ENCODE measurements at regions not wholly inside any gene's neighbourhood (a gene's known extent, or its start where the extent isn't known, plus 50 kb on each side); places are given as distances from the start of the nearest gene placed in this dataset.

DNA sequence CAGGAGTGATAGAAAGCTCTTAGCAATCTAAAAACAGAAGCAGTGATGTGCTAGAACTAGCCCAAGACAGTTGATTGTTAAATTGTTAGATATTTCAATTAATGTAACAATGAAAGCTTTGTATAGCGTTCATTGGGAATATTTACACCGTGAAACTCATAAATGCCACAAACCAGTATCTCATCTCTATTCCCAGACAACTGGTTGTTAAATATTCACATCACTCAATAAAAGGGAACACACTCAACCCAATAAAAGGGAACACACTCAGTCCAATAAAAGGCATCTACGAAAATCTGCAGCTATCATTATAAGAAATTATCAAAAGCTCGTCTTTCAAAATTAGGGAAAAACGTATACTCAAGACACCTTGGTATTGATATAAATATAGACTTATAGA is 270.9 kb downstream of the CYLC2 start:
- H4K20me1 ChIP-seq (replicated peaks; ENCODE audit: control insufficient read depth, extremely low read depth, insufficient read depth, low read length) = no peaks in the 10 kb centered on the region
- H3K4me1 ChIP-seq (ENCODE audit: control insufficient read depth, extremely low read depth, insufficient read depth, low read length) = no peaks in the 10 kb centered on the region
- H3K36me3 ChIP-seq (ENCODE audit: control insufficient read depth in 2 of 2, extremely low read depth in 1 of 2, insufficient read depth in 2 of 2, low read length in 2 of 2) = no peaks in the 10 kb centered on the region
- H3K4me2 ChIP-seq (ENCODE audit: insufficient read depth, low read length) = no peak overlapping the region
- H3K9me1 ChIP-seq (replicated peaks; ENCODE audit: control insufficient read depth, extremely low read depth, insufficient read depth, low read length) = no peaks in the 10 kb centered on the region
- no peak overlapping the region for H3K9ac ChIP-seq (replicated peaks; ENCODE audit: extremely low read depth, insufficient read depth, low read length)
- H3K27me3 ChIP-seq (ENCODE audit: control insufficient read depth in 2 of 2, insufficient read depth in 2 of 2, low read length in 2 of 2) = no peaks in the 10 kb centered on the region
- H3K27ac ChIP-seq (ENCODE audit: insufficient read depth, low read depth, low read length) = no peak overlapping the region
- H3K4me3 ChIP-seq (replicated peaks in 1 of 3; ENCODE audit: insufficient read depth in 1 of 3, low read depth in 1 of 3, low read length in 3 of 3) = no peak overlapping the region
- ChIA-PET CTCF (no interaction called here), POLR2A (no interaction called here)
- dilution Hi-C loops (cut with MboI; ENCODE audit: extremely low pct_ligation_motif_present, low sequenced_read_pairs) (no loop called here), intact Hi-C loops (cut with micrococcal nuclease) (no loop called here)
- no peaks in the 10 kb centered on the region for H3K79me2 ChIP-seq (ENCODE audit: control insufficient read depth, insufficient read depth, low read length)
- BruUV-seq (replicated peaks) = no TSS peak
- FAIRE-seq (no peak), DNase-seq (ENCODE audit: low read depth, low spot score) (no peak)
- no peak overlapping the region for H2AFZ ChIP-seq (ENCODE audit: low read depth, low read length)
- H3K9me3 ChIP-seq (replicated peaks; ENCODE audit: control insufficient read depth, insufficient read depth, low read length) = peaks cover 2% of the 10 kb centered on the region
- no peak for TF ChIP-seq MAX (IDR thresholded peaks at IDR 0.05; ENCODE audit: insufficient read depth, insufficient read length)
- TF ChIP-seq GATA2 (IDR thresholded peaks at IDR 0.05; ENCODE audit: insufficient read depth, insufficient read length, low read depth, low read length) = no peak
- no peak for TF ChIP-seq MYC (IDR thresholded peaks at IDR 0.05; ENCODE audit: low read depth, low read length)
- no peak for TF ChIP-seq FOS (IDR thresholded peaks at IDR 0.05; ENCODE audit: borderline replicate concordance, insufficient read depth, low read length)
- no peak for TF ChIP-seq POLR2AphosphoS5 (IDR thresholded peaks at IDR 0.05; ENCODE audit: insufficient read depth, low read depth, low read length)
- TF ChIP-seq EZH2 (IDR thresholded peaks at IDR 0.05; ENCODE audit: borderline replicate concordance, low read depth, low read length, severe bottlenecking) = no peak
- TF ChIP-seq POLR2A (IDR thresholded peaks at IDR 0.05; ENCODE audit: low read depth, low read length) = no peak
- no peak for TF ChIP-seq JUN (IDR thresholded peaks at IDR 0.05; ENCODE audit: borderline replicate concordance, insufficient read depth, insufficient read length, low read depth)
- TF ChIP-seq CTCF (IDR thresholded peaks at IDR 0.05; ENCODE audit: extremely low read depth in 1 of 2, insufficient read depth in 1 of 2, low read depth in 1 of 2, low read length in 2 of 2) = no peak
